CD1c-positive myeloid dendritic cell (primary cell): ENCODE measurements at regions not wholly inside any gene's neighbourhood (a gene's known extent, or its start where the extent isn't known, plus 50 kb on each side); places are given as distances from the start of the nearest gene placed in this dataset.

Source experiments
- DNase-seq: peaks from one replicate; pipeline ENCODE4 v3.0.0-alpha.2; 2016; ENCODE audit errors: extremely low spot score

GRCh38 chr21:31566064-31566463, 93.4 kb upstream of the SOD1 start:
- no peak for DNase-seq

DNA sequence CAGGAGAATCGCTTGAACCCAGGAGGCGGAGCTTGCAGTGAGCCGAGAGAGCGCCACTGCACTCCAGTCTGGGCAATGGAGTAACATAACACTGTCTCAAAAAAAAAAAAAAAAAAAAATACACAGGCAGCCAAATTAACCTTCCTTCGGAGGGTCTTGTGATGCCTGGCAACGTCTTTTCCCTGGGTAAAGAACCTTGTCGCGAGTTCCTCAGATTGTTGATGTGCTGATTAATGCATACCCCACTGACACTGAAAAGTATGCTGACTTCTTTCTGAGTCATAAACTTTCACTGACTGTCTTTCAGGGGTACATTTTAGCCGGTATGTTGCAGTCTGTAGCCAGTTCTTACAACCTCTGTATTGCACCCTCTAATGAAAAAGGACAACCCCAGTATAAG, 95.1 kb upstream of the SOD1 start:
- no peak for DNase-seq

GRCh38 chr21:31560479-31560878, 99.0 kb upstream of the SOD1 start:
- DNase-seq: no peak

- DNase-seq: peak; percentile 73
These were observed 99.9 kb upstream of the SOD1 start for GRCh38 chr21:31559368-31560119.

- peak; percentile 76 for DNase-seq
These were observed 100.5 kb upstream of the SOD1 start for GRCh38 chr21:31558962-31559367.

DNA sequence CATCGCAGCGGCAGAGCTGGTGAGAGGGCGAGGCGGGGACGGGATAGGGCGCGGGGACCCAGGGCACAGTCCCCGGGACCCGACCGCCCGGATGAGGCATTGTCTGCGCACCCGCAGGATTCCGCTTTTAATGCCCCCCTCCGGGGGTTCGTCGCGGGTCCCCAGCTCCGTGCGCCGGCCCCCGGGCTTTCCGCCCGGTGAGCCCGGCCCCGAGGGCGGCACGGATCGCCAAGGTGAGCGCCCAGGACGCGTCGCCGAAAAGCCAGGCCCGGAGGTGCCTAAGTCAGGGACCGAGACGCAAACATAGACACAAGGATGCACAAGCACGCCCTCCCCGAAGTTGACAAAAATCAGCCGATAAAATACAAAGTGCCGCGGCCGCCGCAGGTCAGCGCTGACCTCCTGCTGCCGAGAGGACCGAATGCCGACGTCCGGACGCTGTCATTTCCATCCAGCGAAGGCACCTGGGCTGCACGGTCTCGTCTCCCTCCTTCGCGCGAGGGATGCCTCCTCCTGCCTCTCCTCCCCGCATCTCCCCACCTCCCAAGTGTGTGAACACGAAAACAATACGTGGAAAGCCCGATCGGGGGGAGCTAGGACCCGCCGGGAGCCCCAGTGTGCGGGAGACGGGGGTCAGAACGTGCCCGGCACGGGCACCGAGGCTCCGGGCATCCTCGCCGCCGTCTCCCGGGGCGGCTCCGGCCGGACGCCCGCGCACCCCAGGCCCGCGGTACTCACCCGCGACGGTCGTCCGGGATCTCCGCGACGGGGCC, 101.1 kb upstream of the SOD1 start:
- no peak for DNase-seq

DNA sequence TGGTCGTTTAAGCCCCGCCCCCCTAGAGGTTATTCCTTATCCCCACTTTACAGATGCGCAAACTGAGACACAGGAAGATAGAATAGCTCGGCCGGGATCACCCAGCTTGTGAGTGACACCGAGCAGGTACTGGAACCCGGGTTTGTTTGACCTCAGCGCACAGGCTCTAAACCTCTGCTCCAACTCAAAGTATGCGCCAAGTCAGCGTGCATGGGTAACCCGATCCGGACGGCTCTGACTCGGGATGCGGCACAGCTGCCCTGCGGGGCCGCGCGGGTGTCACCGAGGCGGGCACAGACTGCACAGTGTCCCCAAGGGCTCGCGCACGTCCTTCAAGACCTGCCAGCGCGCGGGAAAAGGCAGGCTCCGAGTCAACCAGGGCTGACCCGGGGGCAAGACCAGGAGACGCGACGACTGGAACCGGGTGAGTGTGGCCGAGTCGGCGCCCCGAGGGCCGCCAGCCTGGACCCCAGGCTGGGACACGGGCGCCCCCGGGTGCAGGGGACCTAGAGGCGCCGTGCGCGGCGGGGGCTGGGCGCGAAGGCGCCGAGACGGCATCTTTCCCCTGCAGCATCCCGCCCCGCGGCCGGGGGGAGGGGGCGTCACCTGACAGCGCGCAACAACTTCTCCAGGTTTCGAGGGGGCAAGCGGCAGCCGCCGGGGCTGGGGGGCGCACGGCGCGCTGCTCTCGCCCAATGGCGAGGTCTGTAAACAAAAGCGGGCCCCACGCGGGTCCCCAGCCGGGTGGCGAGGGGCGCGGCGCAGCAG, 101.9 kb upstream of the SOD1 start:
- DNase-seq: no peak

- DNase-seq: no peak
These were observed 102.8 kb upstream of the SOD1 start for GRCh38 chr21:31556662-31557061.

DNA sequence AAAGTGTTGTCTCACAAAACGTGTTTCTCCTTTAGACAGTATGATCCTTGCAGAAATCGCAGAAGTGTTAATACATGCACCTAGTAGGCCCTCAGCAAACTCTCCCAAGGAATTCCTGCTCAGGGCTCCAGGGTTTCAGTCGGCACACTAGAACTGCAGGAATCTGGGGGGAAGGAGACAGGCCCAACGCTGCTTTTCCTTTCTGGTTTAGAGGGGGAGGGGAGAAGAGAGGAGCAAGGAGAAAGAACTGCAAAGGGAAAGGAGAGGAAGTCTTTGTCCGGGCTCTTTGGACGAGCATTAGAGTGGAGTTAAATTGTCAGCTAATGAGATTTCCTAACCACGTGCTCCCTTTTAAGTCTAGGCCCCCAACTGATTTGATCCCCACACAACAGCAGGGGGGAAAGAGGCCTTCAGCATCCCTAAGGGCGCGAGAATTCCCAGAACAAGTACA, 103.7 kb upstream of the SOD1 start:
- DNase-seq: no peak

DNA sequence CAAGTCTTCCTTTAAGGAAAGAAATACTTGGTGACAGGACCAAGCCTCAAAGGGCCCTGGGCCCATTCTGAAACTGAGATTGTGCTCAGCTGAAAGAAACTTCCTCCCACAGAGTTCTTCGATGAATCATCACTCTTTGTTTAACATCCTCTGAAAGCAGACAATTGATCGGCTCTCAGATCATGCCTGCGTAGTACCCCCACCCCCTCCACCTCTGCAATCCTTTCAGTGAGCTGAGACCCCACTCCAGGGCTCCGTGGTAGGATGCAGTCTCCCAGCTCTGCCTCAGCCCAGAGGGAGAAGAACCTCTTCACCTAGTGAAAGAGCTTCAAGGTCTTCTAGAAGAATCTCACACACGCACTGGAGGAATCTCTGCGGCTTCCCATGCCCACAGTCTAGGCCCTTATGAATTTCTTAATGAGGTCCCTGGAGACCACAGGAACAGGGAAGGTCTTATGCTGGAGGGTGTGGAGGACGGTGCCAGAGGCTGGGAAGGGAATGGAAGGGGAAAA, 104.9 kb upstream of the SOD1 start:
- peak; percentile 51 for DNase-seq

DNA sequence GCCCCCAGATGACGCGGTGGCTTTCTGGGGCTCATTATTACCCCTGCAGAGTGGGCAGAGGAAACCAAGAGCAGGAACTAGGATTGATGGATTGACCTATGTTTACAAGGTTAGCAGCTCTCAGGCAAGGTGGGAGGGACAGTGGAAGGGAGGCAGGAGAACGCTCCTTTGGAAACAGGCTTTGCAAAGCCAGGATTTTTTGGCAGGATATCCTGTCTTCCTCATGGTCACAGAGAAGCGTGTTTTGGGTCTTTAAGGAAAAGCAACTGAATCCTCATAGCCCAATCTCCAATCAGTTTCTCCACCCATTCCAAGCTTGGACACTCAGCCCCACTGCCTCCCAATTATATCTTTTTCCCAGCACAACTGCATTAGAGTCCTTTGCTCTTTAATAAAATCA, 105.6 kb upstream of the SOD1 start:
- DNase-seq: no peak

GRCh38 chr21:31553461-31553860, 106.0 kb upstream of the SOD1 start:
- DNase-seq: no peak

- no peak for DNase-seq
These were observed 106.7 kb upstream of the SOD1 start for GRCh38 chr21:31552826-31553225.

DNA sequence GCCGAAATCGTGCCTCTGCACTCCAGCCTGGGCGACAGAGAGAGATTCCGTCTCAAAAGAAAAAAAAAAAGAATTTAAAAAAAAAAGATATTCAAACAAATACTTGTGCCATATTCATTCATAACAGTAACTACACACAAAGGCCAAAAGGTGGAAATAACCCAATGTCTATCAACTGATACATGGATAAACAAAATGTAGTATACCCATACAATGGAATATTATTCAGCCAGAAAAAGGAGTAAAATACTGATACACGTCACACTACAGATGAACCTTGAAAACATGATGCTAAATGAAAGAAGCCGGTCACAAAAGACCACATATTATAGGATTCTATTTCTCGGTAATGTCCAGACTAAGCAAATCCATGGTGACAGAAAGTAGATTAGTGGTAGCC, 109.4 kb upstream of the SOD1 start:
- no peak for DNase-seq

- no peak for DNase-seq
These were observed 110.8 kb upstream of the SOD1 start for GRCh38 chr21:31548688-31549087.

GRCh38 chr21:31546443-31547170, 112.9 kb upstream of the SOD1 start:
- DNase-seq: no peak

- DNase-seq: no peak
These were observed 114.5 kb upstream of the SOD1 start for GRCh38 chr21:31545036-31545435.

DNA sequence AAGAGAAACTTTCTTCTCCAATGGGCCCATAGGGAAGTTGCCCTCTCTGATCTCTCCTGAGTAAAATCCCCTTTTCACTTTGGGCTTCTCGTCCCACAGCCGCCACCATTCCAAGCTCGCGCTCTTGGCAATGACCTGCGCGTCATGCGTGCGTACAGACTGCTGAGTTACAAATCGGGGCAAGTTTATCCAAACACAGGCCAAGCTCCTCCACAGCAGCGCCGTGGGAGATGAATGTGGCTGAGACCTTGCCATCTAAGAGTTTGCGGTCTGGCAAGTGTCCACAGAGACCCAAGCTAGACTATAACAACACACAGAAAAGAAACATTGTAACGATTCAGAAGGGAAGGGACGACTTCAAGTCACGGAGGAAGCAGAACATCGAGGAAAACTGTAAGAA, 116.3 kb upstream of the SOD1 start:
- no peak for DNase-seq

- no peak for DNase-seq
These were observed 120.7 kb upstream of the SOD1 start for GRCh38 chr21:31538816-31539215.

GRCh38 chr21:31537872-31538576, 121.5 kb upstream of the SOD1 start:
- DNase-seq: no peak

DNA sequence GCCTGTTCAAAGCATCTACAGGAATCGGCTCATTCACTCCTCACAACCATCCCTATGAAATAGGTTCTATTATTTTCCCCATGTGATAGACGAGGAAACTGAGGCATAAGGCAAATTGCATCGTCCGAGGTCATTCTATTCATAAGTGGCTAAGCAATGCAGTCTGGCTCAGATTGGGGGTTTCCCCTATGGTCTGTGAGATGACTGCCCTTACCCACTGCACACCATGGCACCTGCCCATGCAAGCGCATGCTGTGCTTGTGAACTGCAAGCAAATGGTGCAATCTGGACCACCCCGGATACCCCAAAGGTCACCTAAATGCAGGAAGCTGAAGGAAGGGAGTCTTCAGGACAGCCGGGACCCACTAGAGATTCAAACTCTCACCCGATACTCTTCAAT, 123.4 kb upstream of the SOD1 start:
- no peak for DNase-seq
